ENCODE measurements at regions not wholly inside any gene's neighbourhood (a gene's known extent, or its start where the extent isn't known, plus 50 kb on each side); places are given as distances from the start of the nearest gene placed in this dataset.

GRCh38 chr5:29794141-29794787, 1399.2 kb upstream of the CDH6 start:
- DNase-seq, result no peak

- DNase-seq, result no peak
Observed at GRCh38 chr5:29790281-29790680, 1403.2 kb upstream of the CDH6 start.

GRCh38 chr5:29780401-29780800, 1413.1 kb upstream of the CDH6 start:
- DNase-seq, result no peak

GRCh38 chr5:29779141-29779540, 1414.3 kb upstream of the CDH6 start:
- no peak for DNase-seq

GRCh38 chr5:29777373-29777772, 1416.1 kb upstream of the CDH6 start:
- DNase-seq, result no peak

GRCh38 chr5:29770936-29771335, 1422.5 kb upstream of the CDH6 start:
- DNase-seq, result no peak

- no peak for DNase-seq
Observed at GRCh38 chr5:29769474-29769873, 1424.0 kb upstream of the CDH6 start.

- no peak for DNase-seq
Observed at GRCh38 chr5:29758986-29759421, 1434.5 kb upstream of the CDH6 start.

- no peak for DNase-seq
Observed at GRCh38 chr5:29750453-29750852, 1443.0 kb upstream of the CDH6 start.

- no peak for DNase-seq
Observed at GRCh38 chr5:29744618-29745017, 1448.9 kb upstream of the CDH6 start.

GRCh38 chr5:29720954-29721353, 1472.5 kb upstream of the CDH6 start:
- DNase-seq, result no peak

- no peak for DNase-seq
Observed at GRCh38 chr5:29719171-29719570, 1474.3 kb upstream of the CDH6 start.

- no peak for DNase-seq
Observed at GRCh38 chr5:29715167-29715566, 1478.3 kb upstream of the CDH6 start.

- DNase-seq, result no peak
Observed at GRCh38 chr5:29702875-29703274, 1490.6 kb upstream of the CDH6 start.

GRCh38 chr5:29701600-29701999, 1491.9 kb upstream of the CDH6 start:
- no peak for DNase-seq

- DNase-seq, result no peak
Observed at GRCh38 chr5:29697785-29698414, 1495.6 kb upstream of the CDH6 start.

GRCh38 chr5:29697278-29697677, 1496.2 kb upstream of the CDH6 start:
- DNase-seq, result no peak

GRCh38 chr5:29672678-29673077, 1520.8 kb upstream of the CDH6 start:
- DNase-seq, result no peak

- no peak for DNase-seq
Observed at GRCh38 chr5:29662876-29663275, 1530.6 kb upstream of the CDH6 start.

- DNase-seq, result no peak
Observed at GRCh38 chr5:29654954-29655353, 1538.5 kb upstream of the CDH6 start.

- DNase-seq, result no peak
Observed at GRCh38 chr5:29649321-29649720, 1544.2 kb upstream of the CDH6 start.

GRCh38 chr5:29642601-29643000, 1550.9 kb upstream of the CDH6 start:
- DNase-seq, result no peak

GRCh38 chr5:29614206-29614605, 1579.3 kb upstream of the CDH6 start:
- DNase-seq, result no peak

- DNase-seq, result no peak
Observed at GRCh38 chr5:29588236-29588635, 1605.2 kb upstream of the CDH6 start.

- DNase-seq, result no peak
Observed at GRCh38 chr5:29587832-29588231, 1605.7 kb upstream of the CDH6 start.
